HEK293 (cell line): ENCODE measurements at regions not wholly inside any gene's neighbourhood (a gene's known extent, or its start where the extent isn't known, plus 50 kb on each side); places are given as distances from the start of the nearest gene placed in this dataset.

Source experiments
- CTCF ChIA-PET: fragments of 350-600 bp; formaldehyde crosslinking; extraction: SDS; loops from one replicate; lab custom pipeline; 2021; ENCODE audit warnings: antibody characterized with exemption; lab: Yijun Ruan, JAX
- POLR2A ChIA-PET: fragments of 300-600 bp; formaldehyde crosslinking; extraction: SDS; loops from one replicate; lab custom pipeline; 2020; ENCODE audit warnings: antibody characterized with exemption, inconsistent platforms; lab: Yijun Ruan, JAX
- H3K27ac ChIP-seq: fragments of 200-500 bp; sonication (Bioruptor generic); 2 replicates; pipeline ENCODE4 v1.5.1; 2014; ENCODE audit warnings: low read depth, low read length, control low read depth, inconsistent platforms; ENCODE audit errors: extremely low read depth
- H3K36me3 ChIP-seq, 2 experiments: fragments of 200-500 bp in 1 of 2; sonication (Bioruptor generic) in 1 of 2; 1 replicate in 1 of 2; 2 replicates in 1 of 2; pipeline ENCODE4 v1.5.1; 2014 to 2017; ENCODE audit warnings: inconsistent platforms in 2 of 2, low read length in 2 of 2; ENCODE audit not compliant: control insufficient read depth in 2 of 2, insufficient read depth in 1 of 2
- H3K4me1 ChIP-seq: fragments of 200-500 bp; sonication (Bioruptor generic); 2 replicates; pipeline ENCODE4 v1.5.1; 2014; ENCODE audit warnings: mild to moderate bottlenecking, low read length, inconsistent platforms; ENCODE audit not compliant: control insufficient read depth, insufficient read depth
- H3K4me3 ChIP-seq: 2 replicates; pipeline ENCODE4 v1.5.1; 2011; ENCODE audit warnings: low read depth, mild to moderate bottlenecking, control low read depth, low read length, moderate library complexity
- H3K9me3 ChIP-seq: fragments of 200-500 bp; sonication (Bioruptor generic); 2 replicates; pipeline ENCODE4 v1.5.1; 2014; ENCODE audit warnings: low read depth, low read length, inconsistent platforms; ENCODE audit not compliant: control insufficient read depth, insufficient read depth
- CTCF ChIP-seq: fragments of 450-650 bp; formaldehyde crosslinking; IDR thresholded peaks from 2 replicates; pipeline ENCODE4 v1.5.1; 2016; ENCODE audit warnings: missing biosample characterization, missing genetic modification characterization
- KLF17 ChIP-seq: fragments of 450-650 bp; formaldehyde crosslinking; IDR thresholded peaks from 2 replicates; pipeline ENCODE4 v1.5.1; 2016; ENCODE audit warnings: missing biosample characterization, missing genetic modification characterization
- KLF9 ChIP-seq: fragments of 450-650 bp; formaldehyde crosslinking; IDR thresholded peaks from 2 replicates; pipeline ENCODE4 v1.5.1; 2016; ENCODE audit warnings: missing biosample characterization, missing genetic modification characterization, low read depth
- OVOL3 ChIP-seq: fragments of 450-650 bp; formaldehyde crosslinking; IDR thresholded peaks from 2 replicates; pipeline ENCODE4 v1.5.1; 2016; ENCODE audit warnings: missing biosample characterization, missing genetic modification characterization
- PRDM4 ChIP-seq: fragments of 450-650 bp; formaldehyde crosslinking; IDR thresholded peaks from 2 replicates; pipeline ENCODE4 v1.5.1; 2017; ENCODE audit warnings: missing biosample characterization, missing genetic modification characterization
- SCRT2 ChIP-seq: fragments of 450-650 bp; formaldehyde crosslinking; IDR thresholded peaks from 2 replicates; pipeline ENCODE4 v1.5.1; 2016; ENCODE audit warnings: missing biosample characterization, missing genetic modification characterization
- SP7 ChIP-seq: fragments of 450-650 bp; formaldehyde crosslinking; IDR thresholded peaks from 2 replicates; pipeline ENCODE4 v1.5.1; 2016; ENCODE audit warnings: missing biosample characterization, missing genetic modification characterization
- TCF7L2 ChIP-seq: IDR thresholded peaks from 2 replicates; pipeline ENCODE4 v1.6.1; 2011; ENCODE audit warnings: low read depth, mild to moderate bottlenecking, inconsistent platforms, low read length, moderate library complexity, borderline replicate concordance
- ZBTB26 ChIP-seq: fragments of 450-650 bp; formaldehyde crosslinking; optimal IDR thresholded peaks from 2 replicates; pipeline ENCODE3; 2016; ENCODE audit warnings: missing biosample characterization, mild to moderate bottlenecking, missing genetic modification characterization
- ZFP3 ChIP-seq: fragments of 450-650 bp; formaldehyde crosslinking; IDR thresholded peaks from 2 replicates; pipeline ENCODE4 v1.5.1; 2016; ENCODE audit warnings: low read depth, missing biosample characterization, missing genetic modification characterization
- ZNF148 ChIP-seq: fragments of 450-650 bp; formaldehyde crosslinking; IDR thresholded peaks from 2 replicates; pipeline ENCODE4 v1.5.0; 2017; ENCODE audit warnings: missing biosample characterization, missing genetic modification characterization, borderline replicate concordance
- ZNF16 ChIP-seq: fragments of 450-650 bp; formaldehyde crosslinking; IDR thresholded peaks from 2 replicates; pipeline ENCODE4 v1.5.1; 2016; ENCODE audit warnings: low read depth, missing biosample characterization, missing genetic modification characterization
- ZNF174 ChIP-seq: fragments of 450-650 bp; formaldehyde crosslinking; IDR thresholded peaks from 2 replicates; pipeline ENCODE4 v1.5.0; 2017; ENCODE audit warnings: missing biosample characterization, mild to moderate bottlenecking, missing genetic modification characterization
- ZNF221 ChIP-seq: fragments of 450-650 bp; formaldehyde crosslinking; IDR thresholded peaks from 2 replicates; pipeline ENCODE4 v1.5.1; 2017; ENCODE audit warnings: missing biosample characterization, missing genetic modification characterization, borderline replicate concordance
- ZNF23 ChIP-seq: fragments of 450-650 bp; formaldehyde crosslinking; IDR thresholded peaks from 2 replicates; pipeline ENCODE4 v1.5.1; 2016; ENCODE audit warnings: missing biosample characterization, missing genetic modification characterization, borderline replicate concordance
- ZNF248 ChIP-seq: fragments of 450-650 bp; formaldehyde crosslinking; IDR thresholded peaks from 2 replicates; pipeline ENCODE4 v1.5.1; 2017; ENCODE audit warnings: missing biosample characterization, missing genetic modification characterization
- ZNF416 ChIP-seq: fragments of 450-650 bp; formaldehyde crosslinking; IDR thresholded peaks from 2 replicates; pipeline ENCODE4 v1.5.1; 2016; ENCODE audit warnings: missing biosample characterization, missing genetic modification characterization
- ZNF560 ChIP-seq: fragments of 450-650 bp; formaldehyde crosslinking; IDR thresholded peaks from 2 replicates; pipeline ENCODE4 v1.5.1; 2017; ENCODE audit warnings: missing biosample characterization, missing genetic modification characterization, borderline replicate concordance
- ZNF571 ChIP-seq: fragments of 450-650 bp; formaldehyde crosslinking; IDR thresholded peaks from 2 replicates; pipeline ENCODE4 v1.5.0; 2017; ENCODE audit warnings: missing biosample characterization, missing genetic modification characterization
- ZNF629 ChIP-seq: fragments of 450-650 bp; formaldehyde crosslinking; IDR thresholded peaks from 2 replicates; pipeline ENCODE4 v1.5.1; 2017; ENCODE audit warnings: missing biosample characterization, missing genetic modification characterization
- ZNF660 ChIP-seq: fragments of 450-650 bp; IDR thresholded peaks from 2 replicates; pipeline ENCODE4 v1.5.1; 2018; ENCODE audit warnings: missing biosample characterization, mild to moderate bottlenecking, missing genetic modification characterization
- ZNF704 ChIP-seq: fragments of 450-650 bp; formaldehyde crosslinking; IDR thresholded peaks from 2 replicates; pipeline ENCODE4 v1.5.1; 2016; ENCODE audit warnings: missing biosample characterization, missing genetic modification characterization
- ZNF837 ChIP-seq: fragments of 450-650 bp; formaldehyde crosslinking; IDR thresholded peaks from 2 replicates; pipeline ENCODE4 v1.5.1; 2016; ENCODE audit warnings: missing biosample characterization, missing genetic modification characterization
- ZSCAN23 ChIP-seq: fragments of 450-650 bp; formaldehyde crosslinking; IDR thresholded peaks from 2 replicates; pipeline ENCODE4 v1.5.1; 2016; ENCODE audit warnings: missing biosample characterization, missing genetic modification characterization
- ZSCAN5A ChIP-seq: fragments of 450-650 bp; formaldehyde crosslinking; IDR thresholded peaks from 2 replicates; pipeline ENCODE4 v1.5.1; 2016; ENCODE audit warnings: missing biosample characterization, missing genetic modification characterization
- ZXDB ChIP-seq: fragments of 450-650 bp; formaldehyde crosslinking; IDR thresholded peaks from 2 replicates; pipeline ENCODE4 v1.5.1; 2016; ENCODE audit warnings: missing biosample characterization, missing genetic modification characterization

- H3K4me1 ChIP-seq: no peaks in the 10 kb centered on the region
- no peaks in the 10 kb centered on the region for H3K36me3 ChIP-seq
- no peak for TF ChIP-seq KLF9
- no peak for TF ChIP-seq KLF17 (tag by site-specific recombination)
- no peak for TF ChIP-seq ZNF560
- TF ChIP-seq ZNF16 (tag by site-specific recombination): no peak
- TF ChIP-seq ZNF221 (tag by site-specific recombination): no peak
- TF ChIP-seq CTCF: no peak
- TF ChIP-seq PRDM4: no peak
- TF ChIP-seq ZNF23 (tag by site-specific recombination): no peak
- no peak for TF ChIP-seq ZXDB (tag by site-specific recombination)
- TF ChIP-seq OVOL3 (tag by site-specific recombination): no peak
- TF ChIP-seq SCRT2 (tag by site-specific recombination): no peak
- TF ChIP-seq ZNF148 (tag by site-specific recombination): no peak
- no peak for TF ChIP-seq SP7 (tag by site-specific recombination)
- no peak for TF ChIP-seq ZNF629 (tag by site-specific recombination)
- no peak overlapping the region for H3K27ac ChIP-seq
- POLR2A ChIA-PET: no interaction called here
- no peaks in the 10 kb centered on the region for H3K9me3 ChIP-seq
- CTCF ChIA-PET: interaction anchor here (0.7 kb wide), 1 partner anchor 195 kb away, joined by 3 read pairs; no protein-coding TSS in a partner anchor
- H3K4me3 ChIP-seq: no peak overlapping the region
These were observed 66.1 kb downstream of the OR5AK2 start for GRCh38 chr11:57054817-57055216.

- POLR2A ChIA-PET: no interaction called here
- no peaks in the 10 kb centered on the region for H3K9me3 ChIP-seq
- no peaks in the 10 kb centered on the region for H3K4me1 ChIP-seq
- H3K27ac ChIP-seq: no peak overlapping the region
- H3K4me3 ChIP-seq: no peak overlapping the region
- CTCF ChIA-PET: no interaction called here
- no peaks in the 10 kb centered on the region for H3K36me3 ChIP-seq
- TF ChIP-seq ZNF174: no peak
- TF ChIP-seq ZNF571 (tag by site-specific recombination): no peak
- no peak for TF ChIP-seq ZNF248 (tag by site-specific recombination)
- no peak for TF ChIP-seq ZNF416 (tag by site-specific recombination)
- no peak for TF ChIP-seq OVOL3 (tag by site-specific recombination)
- no peak for TF ChIP-seq ZBTB26 (tag by site-specific recombination)
- TF ChIP-seq ZNF660 (tag by site-specific recombination): no peak
- TF ChIP-seq TCF7L2: no peak
- no peak for TF ChIP-seq ZNF704 (tag by site-specific recombination)
- TF ChIP-seq ZNF837 (tag by site-specific recombination): no peak
- TF ChIP-seq ZFP3 (tag by site-specific recombination): no peak
- TF ChIP-seq ZSCAN23 (tag by site-specific recombination): no peak
- no peak for TF ChIP-seq ZSCAN5A (tag by site-specific recombination)
These were observed 67.0 kb downstream of the OR5AK2 start for GRCh38 chr11:57055744-57056143.
